Posterior vena cava (tissue), 2 donors: ENCODE measurements at regions not wholly inside any gene's neighbourhood (a gene's known extent, or its start where the extent isn't known, plus 50 kb on each side); places are given as distances from the start of the nearest gene placed in this dataset.

Experiments
- DNase-seq: peaks from one replicate; pipeline ENCODE4 v3.0.0-alpha.2; 2020; ENCODE audit warnings: low spot score
- intact Hi-C, 2 donors: fragments of 100-400 bp; cut with DNase I; formaldehyde crosslinking; loops; one replicate each; pipeline versions ENCODE4 v1.14.1 to v1.14.2; 2022 to 2023
- donor health status: DM: yes; HTN: yes; CAD: no.
- donor health status: DM: yes; HTN: yes; CAD: no.

DNA sequence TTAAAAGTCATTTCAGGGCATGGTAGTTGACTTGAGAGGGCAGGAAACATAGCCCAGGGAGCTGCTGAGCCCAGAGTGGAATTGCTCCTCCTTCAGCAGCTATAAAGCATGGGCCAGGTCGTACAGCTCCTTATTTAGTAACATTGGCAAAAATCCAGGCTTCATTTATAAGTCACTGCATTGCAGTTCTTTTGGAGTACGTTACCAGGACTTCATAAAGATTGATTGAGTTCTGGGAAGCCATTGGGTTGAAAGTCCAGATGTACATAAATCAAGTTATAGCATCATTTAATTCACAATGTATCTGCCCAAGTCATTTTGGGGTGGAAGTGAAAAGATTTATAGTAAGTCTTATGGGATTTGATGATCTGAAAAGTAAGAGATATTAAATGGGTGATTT is 53.0 kb upstream of the ANKEF1 start:
- no peak for DNase-seq
- intact Hi-C loops: no loop called here

DNA sequence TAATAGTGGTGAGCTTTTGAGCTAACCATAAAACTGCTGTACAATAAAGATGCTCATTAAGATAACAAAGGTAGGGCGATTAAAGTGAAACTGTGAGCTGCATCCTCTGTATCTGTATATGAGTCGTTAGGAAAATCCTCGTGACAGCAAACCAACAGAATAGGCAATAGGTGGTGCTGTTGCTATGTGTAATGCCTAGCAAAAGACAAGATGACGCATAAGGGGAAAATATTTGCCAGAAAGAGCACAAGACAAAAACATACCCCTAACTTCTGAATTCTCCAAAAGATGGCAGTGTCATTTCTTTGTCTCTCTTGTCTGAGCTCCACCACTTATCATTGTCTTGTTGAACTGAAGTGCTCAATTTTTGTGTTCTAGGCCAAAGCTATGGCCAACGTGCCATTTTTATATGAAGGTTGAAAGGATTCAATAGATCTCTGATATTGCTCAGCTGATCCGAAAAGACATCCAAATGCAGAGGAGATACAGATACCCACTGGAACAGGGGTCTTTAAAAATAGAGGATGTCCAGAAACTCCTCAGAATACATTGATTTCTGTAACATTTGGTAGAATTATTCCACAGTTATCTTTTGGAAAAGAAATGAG is 56.3 kb upstream of the ANKEF1 start:
- DNase-seq: no peak
- intact Hi-C loops: loop anchor here (5.0 to 10.0 kb wide), 3 partner anchors 106 to 449 kb away; no protein-coding TSS in a partner anchor

DNA sequence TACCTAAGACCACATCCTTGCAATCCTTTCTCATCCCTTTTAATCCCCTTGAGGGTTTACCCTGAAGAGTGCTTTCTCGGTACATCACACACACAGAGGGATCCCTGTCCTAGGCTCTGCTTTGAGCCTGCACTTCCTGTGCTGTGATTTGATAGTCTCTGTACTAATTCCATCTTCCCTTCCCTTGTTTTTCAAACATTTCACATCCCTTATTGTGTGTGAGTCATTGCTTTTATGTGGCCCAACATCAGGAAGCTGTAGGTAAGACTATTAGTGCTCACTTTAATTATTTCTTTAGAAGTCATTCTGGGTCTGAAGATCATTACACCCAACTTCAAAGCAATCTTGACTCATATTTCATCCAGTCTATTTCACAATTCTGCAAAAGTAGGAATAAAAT is 57.2 kb upstream of the ANKEF1 start:
- no peak for DNase-seq
- intact Hi-C loops: loop anchor here (5.0 to 10.0 kb wide), 3 partner anchors 107 to 450 kb away; no protein-coding TSS in a partner anchor

DNA sequence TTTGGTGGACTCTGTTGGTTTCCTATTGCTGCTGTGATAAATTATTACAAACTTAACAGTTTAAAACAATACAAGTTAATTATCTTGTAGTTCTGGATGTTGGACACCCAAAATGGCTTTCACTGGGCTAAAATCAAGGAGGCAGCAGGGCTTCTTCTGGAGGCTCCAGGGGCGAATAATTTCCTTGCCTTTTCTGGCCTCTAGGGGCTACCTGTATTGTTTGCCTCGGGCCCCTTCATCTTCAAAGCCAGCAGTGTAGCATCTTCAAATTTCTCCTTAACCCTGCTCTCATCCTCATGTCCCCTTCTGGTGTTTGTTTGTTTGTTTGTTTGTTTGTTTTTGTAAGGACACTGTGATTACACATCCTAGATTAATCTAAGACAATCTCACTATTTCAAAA is 60.5 kb upstream of the ANKEF1 start:
- DNase-seq: no peak
- intact Hi-C loops: loop anchor here (10.0 kb wide), 2 partner anchors 110 to 120 kb away; no protein-coding TSS in a partner anchor

DNA sequence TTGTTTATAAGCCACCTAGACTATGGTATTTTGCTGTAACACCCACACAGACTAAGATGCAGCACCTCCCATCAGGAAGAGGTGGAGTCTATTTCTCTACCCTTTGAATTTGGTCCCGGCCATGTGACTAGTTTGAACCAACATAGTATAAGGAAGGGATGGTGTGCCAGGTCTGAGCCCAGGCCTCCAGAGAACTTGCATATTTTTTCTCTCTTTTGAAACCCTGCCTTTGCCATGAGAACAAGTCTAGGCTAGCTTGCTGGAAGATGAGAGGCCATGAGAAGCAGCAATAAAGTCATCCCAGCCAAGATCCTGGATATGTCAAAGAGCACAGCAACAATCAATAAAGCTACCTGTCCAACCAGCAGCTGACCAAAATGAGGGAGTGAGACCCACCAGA is 63.0 kb upstream of the ANKEF1 start:
- no peak for DNase-seq
- intact Hi-C loops: loop anchor here (10.0 kb wide), 2 partner anchors 113 to 123 kb away; no protein-coding TSS in a partner anchor

DNA sequence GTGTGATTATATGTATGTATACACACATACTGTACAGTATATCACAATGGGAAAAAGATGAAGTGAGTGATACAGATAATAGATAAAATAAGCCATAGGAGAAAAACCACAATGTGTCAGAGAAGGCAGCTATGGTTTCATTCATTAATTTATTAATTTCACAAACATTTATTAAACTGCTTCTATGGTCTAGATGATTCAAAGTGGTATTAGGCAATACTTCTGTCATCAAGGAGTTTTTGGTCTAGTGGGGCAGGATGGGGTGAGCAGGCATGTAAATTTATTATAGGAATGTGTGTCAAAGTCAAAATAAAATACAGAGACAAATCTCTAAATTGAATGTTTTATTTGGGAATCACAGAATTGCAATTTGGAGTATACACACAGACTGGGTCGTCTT is 65.2 kb upstream of the ANKEF1 start:
- intact Hi-C loops: loop anchor here (10.0 kb wide), 2 partner anchors 115 to 125 kb away; no protein-coding TSS in a partner anchor
- DNase-seq: no peak

DNA sequence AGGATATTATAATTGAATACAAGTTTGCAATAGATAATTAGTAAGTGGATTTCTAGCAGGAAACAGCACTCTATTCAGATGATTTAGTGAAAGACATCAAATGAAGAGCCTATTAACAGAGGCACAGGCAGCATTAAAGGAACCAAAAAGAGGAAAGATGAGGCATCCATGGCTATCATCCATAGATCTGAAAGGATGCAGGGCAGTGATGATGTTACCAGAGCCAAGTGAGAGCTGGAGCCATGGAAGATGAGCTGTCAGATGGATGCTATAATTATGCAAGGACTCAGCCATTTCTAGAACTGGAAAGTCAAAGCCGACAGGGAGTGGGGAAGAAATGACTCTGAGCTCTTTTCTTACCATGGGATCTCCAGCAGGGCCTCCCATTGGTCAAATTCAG is 66.8 kb upstream of the ANKEF1 start:
- intact Hi-C loops: no loop called here
- DNase-seq: no peak

DNA sequence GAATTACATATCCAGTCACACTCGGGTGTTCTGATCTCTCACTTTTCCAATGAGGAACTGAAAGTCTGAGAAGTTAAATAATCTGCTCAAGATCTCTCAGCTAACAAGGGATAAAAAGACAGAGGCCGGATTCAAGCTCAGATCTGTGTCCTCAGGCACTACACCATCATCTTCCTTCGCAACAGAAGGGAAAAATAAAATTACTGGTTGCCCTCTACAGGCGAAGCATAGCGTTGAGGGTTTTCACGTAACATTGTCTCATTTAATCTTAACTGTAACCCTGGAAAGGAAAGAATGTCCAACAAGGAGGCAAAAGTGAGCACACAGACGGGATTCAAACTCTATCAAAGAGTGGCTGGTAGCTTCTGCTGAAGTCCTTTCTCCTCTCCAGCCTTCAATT is 67.8 kb upstream of the ANKEF1 start:
- no peak for DNase-seq
- intact Hi-C loops: no loop called here

DNA sequence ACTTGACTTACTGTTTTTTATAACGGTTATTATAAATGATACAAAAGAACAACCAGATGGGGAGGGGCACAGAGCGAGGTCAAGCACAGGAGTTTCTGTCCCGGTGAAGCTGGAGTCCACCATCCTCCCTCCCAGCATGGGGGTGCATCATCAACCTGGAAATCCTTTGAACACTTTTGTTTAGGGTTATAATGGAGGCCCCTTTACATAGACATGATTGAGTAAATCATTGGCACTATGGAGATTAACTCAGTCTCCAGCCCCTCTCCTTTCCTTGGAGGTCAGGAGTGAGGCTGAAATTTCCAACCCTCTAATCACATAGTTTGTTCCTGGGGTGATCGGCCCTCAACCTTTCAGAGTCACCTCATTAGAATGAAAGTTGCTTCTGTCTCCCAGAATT is 71.8 kb upstream of the ANKEF1 start:
- intact Hi-C loops: no loop called here
- no peak for DNase-seq

DNA sequence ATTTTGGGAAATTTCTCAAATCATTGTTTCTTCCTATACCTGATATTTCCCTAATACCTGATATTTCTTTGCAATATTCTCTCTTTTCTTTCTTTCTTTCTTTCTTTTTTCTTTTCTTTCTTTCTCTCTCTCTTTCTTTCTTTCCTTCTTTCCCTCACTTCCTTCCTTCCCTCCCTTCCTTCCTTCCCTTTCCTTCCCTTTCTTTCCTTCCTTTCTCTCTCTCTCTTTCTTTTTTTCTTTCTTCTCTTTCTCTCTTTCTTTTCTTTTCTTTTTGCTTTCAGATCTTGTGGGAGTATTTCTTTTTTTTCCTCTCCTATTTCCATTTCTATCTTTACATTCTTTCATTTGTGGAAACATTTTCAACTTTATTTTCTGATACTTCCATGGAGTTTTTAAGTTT is 76.1 kb upstream of the ANKEF1 start:
- no peak for DNase-seq
- intact Hi-C loops: no loop called here

DNA sequence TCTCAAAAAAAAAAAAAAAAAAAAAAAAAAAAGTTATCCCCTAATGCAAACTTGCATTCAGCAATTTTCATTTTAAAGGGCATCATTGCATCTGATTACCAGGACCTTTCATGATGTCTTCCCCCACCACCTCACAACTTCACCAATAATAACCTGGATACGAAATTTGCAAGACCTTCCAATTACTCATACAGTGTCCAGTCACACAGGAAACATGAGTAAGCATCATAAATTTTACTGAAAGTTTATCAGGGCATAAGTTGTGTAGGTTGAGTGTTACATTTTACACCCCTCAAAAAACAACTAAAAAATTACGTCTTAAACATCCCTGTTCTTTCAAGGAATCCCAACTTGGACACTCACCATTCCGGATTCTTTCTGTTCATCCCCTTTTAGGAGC is 79.1 kb upstream of the ANKEF1 start:
- DNase-seq: no peak

DNA sequence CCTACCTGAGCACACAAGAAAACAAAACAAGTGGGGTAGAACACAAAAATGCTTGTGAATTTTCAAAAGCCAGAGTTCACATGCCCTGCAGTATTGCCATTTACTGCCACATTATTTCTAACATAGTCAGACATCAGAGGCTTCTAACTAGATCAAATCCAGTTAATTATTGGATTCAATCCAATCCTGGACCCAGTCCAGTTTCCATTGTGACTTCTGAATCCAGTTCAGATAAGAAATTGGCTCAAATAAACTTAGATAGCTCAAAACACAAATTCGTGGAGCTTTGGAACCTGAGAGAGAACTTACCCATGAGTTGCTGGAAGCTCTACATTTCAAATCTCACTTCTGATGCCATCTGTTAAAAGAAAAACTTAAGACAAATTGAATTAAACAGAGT is 85.2 kb upstream of the ANKEF1 start:
- intact Hi-C loops: no loop called here
- no peak for DNase-seq

More for the DNA sequence above, 79.1 kb upstream of the ANKEF1 start:
- intact Hi-C loops: no loop called here

DNA sequence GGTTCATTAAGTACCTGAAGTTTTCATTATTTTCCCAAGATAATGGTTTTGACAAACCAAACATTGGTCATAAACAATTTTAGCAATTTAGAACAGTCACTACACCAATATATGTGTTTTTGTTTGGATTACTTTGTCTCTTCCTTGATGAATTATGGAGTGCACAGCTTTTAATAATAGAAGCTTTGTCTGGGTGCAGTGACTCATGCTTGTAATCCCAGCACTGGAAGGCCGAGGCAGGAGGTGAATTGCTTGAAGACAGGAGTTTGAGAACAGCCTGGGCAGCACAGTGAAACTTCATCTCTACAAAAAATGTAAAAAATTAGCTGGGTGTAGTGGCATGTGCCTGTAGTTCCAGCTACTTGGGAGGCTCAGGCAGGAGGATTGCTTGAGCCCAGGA is 89.4 kb upstream of the ANKEF1 start:
- no peak for DNase-seq
- intact Hi-C loops: no loop called here

DNA sequence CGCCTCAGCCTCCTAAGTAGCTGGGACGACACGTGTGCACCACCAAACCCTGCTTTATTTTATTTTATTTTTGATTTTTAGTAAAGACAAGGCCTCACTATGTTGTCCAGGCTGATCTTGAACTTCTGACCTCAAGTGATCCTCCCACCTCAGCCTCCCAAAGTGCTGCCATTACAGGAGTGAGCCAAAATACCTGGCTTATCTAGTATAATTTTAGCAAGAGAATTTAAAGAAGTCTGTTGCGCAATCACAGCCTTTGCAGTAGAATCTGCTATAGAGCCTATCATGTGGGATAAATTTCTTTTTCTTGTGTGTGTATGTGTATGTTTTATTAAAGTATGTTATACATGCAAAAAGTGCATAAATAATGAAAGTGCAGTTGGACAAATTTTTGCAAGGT is 92.1 kb upstream of the ANKEF1 start:
- no peak for DNase-seq
- intact Hi-C loops: no loop called here

DNA sequence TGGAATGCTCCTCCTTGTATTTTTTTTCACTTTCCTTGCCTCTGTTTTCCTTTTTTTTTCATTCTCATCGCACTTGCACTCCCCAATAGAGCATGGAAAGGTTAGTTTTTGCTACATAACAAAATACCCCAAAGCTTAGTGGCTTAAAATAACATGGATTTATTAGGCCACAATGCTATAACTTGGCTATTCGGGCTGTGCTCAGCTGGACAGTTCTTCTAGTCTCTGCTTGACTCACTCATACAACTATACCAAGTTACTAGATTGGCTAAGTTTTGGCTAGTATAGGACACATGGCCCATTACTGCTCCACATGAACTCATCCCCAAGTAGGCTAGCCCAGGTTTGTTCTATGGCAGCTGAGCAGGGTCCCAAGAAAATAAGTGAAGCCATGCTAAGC is 94.5 kb upstream of the ANKEF1 start:
- intact Hi-C loops: no loop called here
- DNase-seq: no peak

DNA sequence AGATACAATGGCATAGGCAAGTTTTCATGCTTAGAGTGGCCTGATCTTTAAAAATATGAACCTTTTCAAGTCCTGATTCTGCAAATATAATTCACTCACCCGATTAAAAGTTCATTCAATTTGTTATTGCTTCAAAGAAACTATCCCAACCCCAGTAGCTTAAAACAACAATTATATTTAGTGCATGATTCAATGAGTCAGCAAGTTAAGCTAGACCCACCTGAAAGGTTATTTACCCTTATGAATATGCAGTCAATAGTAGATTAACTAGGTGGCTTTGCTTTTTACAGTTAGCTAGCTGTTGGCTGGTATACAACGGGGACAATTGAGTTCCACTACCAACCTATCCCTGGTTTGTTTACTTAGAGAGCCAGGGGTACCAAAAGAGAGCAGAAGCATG is 95.6 kb upstream of the ANKEF1 start:
- intact Hi-C loops: no loop called here

DNA sequence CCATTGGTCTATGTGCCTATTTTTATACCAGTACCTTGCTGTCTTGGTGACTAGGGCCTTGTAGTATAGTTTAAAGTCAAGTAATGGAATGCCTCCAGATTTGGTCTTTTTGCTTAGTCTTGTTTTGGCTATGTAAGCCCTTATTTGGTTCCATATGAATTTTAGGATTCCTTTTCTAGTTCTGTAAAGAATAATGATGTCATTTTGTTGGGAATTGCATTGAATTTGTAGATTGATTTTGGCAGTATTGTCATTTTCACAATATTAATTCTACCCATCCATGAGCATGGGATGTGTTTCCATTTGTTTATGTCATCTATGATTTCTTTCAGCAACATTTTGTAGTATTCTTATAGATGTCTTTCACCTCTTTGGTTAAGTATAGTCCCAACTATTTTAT is 96.4 kb upstream of the PAK5 start:
- no peak for DNase-seq
- intact Hi-C loops: no loop called here

More for the DNA sequence above, 95.6 kb upstream of the ANKEF1 start:
- no peak for DNase-seq

DNA sequence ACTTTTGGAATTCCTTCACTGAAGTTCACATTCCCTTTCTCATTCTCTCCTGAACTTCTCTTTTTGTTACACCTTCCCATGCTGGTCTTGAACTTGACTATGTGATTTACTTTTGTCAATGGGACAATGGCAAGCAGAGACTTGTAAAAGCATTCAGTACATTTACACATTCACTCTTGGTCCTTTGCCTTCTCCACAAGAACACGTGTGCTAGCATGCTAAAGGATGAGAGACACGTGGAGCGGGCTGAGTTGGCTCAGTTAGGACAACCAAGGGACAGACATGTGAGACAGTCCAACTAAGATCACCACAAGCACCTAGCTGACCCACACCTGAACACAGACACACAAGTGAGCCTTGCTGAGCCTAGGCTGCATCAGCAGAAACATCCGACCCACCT is 91.3 kb upstream of the PAK5 start:
- intact Hi-C loops: no loop called here
- DNase-seq: no peak

DNA sequence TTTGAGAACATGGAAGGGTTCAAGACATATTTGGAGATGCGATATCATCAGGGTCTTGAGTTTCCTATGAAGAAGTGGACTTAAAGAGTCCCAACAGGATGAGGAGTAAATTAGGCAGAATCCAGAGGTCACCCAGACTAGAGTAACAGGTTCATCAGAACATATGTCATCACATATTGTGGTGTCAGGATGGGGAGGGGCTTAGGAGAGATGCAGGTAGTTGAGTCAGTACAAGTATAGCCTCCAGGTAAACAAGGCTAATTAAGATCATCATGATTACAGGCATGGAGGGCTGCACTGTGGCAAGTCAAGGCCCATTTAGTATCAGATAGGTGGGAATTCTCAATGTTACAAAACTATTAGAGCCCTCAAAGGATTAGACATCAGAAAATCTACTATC is 90.1 kb upstream of the PAK5 start:
- DNase-seq: no peak
- intact Hi-C loops: no loop called here

DNA sequence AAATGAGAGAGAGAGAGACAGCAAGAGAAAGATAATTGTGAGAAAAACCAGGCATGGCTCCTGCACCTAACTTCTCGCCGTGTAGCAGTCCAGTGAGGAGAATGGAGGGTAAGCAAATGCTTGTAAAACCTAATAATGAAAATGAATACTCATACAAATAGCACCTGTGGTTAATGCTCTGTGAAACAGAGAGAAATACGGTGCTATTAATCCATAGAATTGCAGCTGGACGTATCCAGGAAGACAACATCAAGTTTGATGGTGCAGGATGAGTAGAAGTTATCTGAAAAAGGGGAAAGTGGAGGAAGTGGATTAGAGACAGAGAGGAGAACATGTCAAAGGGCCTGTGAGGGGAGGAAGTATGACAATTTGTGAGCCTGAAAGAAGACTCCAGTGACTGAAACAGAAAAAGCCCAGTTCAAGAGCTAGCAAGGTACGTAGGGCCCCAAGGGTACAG is 89.4 kb upstream of the PAK5 start:
- intact Hi-C loops: no loop called here
- DNase-seq: no peak

DNA sequence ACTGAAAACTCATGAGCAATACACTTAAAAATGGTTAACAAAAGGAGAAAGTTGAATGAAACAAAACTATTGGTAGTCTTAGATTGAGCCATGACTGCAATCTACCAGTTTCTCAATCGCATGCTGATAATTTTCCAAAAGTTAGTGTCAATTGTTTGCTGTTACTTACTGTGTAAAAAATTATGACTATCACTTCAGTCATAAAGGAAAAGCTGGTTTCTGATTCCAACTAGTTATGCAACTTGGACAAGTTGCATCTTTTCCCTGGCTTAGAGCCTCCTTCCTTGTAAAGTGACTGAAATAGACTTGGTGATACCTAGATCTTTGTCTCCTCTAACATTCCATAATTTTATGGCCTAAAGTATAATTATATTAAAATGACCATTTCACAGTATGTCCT is 88.3 kb upstream of the PAK5 start:
- DNase-seq: no peak
- intact Hi-C loops: no loop called here

DNA sequence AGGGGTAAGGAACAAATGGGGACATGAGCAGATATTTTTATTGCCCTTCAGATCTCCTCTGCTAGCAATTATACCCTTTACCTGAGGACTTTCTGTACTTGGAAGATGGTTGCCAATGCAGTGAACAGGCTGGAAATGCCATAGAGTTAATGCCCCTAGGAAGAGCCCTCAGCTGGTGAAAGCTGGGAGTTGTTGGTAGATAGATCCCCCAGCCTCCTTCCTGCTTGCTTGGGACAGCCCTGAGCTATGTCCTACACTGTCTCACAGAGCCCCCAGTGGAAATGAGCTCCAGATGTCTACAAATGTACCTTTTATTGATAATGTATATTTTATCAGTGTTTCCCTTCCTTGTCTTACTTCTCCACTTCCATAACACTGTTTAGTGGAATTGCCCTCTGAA is 87.6 kb upstream of the PAK5 start:
- intact Hi-C loops: no loop called here
- DNase-seq: no peak
